GM18499 (cell line): ENCODE measurements at regions not wholly inside any gene's neighbourhood (a gene's known extent, or its start where the extent isn't known, plus 50 kb on each side); places are given as distances from the start of the nearest gene placed in this dataset.
A peak's percentile ranks its signal among the peaks of the same experiment; 100 is the strongest.
"Not testable (repeated sequence)": the region's sequence is repeated elsewhere in the genome, so short reads cannot be mapped to it uniquely, and the experiment has no call there.

Experiments
- ATAC-seq: cut with Tn5 transposase; IDR thresholded peaks from one replicate; pipeline ENCODE4 v1.9.1; 2021; ENCODE audit warnings: moderate number of reproducible peaks; ENCODE audit not compliant: insufficient read depth, unreplicated experiment

- no peak for ATAC-seq
Measured at GRCh38 chr13:32828711-32829110, 187.5 kb upstream of the KL start.

- ATAC-seq = no peak
Measured at GRCh38 chr13:32829269-32829668, 187.0 kb upstream of the KL start.

- ATAC-seq = no peak
Measured at GRCh38 chr13:32829676-32830335, 186.4 kb upstream of the KL start.

- ATAC-seq = no peak
Measured at GRCh38 chr13:32830336-32831031, 185.7 kb upstream of the KL start.

- ATAC-seq = no peak
Measured at GRCh38 chr13:32837307-32837972, 178.8 kb upstream of the KL start.

GRCh38 chr13:32837973-32838927, 178.0 kb upstream of the KL start:
- ATAC-seq = no peak

- ATAC-seq = peak; percentile 53
Measured at GRCh38 chr13:32838945-32839344, 177.3 kb upstream of the KL start.

GRCh38 chr13:32840113-32840512, 176.1 kb upstream of the KL start:
- no peak for ATAC-seq

- no peak for ATAC-seq
Measured at GRCh38 chr13:32840989-32841713, 175.1 kb upstream of the KL start.

- ATAC-seq = no peak
Measured at GRCh38 chr13:32845952-32846950, 170.0 kb upstream of the KL start.

- ATAC-seq = not testable (repeated sequence)
Measured at GRCh38 chr13:32847976-32848375, 168.2 kb upstream of the KL start.

GRCh38 chr13:32849369-32849768, 166.9 kb upstream of the KL start:
- ATAC-seq = no peak

- ATAC-seq = no peak
Measured at GRCh38 chr13:32850316-32851052, 165.7 kb upstream of the KL start.

GRCh38 chr13:32851083-32852069, 164.8 kb upstream of the KL start:
- no peak for ATAC-seq

- no peak for ATAC-seq
Measured at GRCh38 chr13:32852526-32852925, 163.7 kb upstream of the KL start.

- ATAC-seq = no peak
Measured at GRCh38 chr13:32857077-32857476, 159.1 kb upstream of the KL start.

GRCh38 chr13:32857689-32858088, 158.5 kb upstream of the KL start:
- no peak for ATAC-seq
